ENCODE measurements at regions not wholly inside any gene's neighbourhood (a gene's known extent, or its start where the extent isn't known, plus 50 kb on each side); places are given as distances from the start of the nearest gene placed in this dataset.

DNA sequence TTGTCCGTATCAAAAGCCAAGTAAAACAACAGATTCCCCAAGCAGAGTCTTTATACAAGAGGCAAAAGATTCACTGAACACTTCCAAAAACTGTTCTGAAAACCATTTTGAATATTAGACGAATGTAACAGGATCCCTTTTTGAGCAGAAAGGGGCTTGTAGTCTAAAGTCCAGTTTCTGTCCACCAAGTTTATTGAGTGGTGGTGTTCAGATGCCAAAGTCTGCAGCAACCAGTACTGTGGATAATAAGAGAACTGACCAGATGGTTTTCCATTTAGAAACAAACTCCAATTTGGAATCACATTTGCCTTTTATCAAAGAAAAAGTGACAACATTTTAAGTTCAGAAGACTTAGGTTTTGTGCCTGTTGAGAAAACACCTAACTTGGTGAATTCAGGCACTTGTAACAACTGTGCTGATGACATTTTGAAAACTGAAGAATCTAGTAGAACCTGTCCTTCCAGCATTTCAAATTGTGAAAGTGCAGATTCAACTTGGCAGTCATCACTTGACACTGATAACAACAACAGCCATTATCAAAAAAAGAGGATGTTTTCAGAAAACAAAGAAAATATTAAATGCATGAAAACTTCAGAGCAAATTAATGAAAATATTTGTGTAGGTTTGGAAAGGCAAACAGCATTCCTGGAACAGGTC is 217.1 kb downstream of the CSNK2A3 start:
- no peak for TF ChIP-seq EZH2 (IDR thresholded peaks at IDR 0.05; ENCODE audit: borderline replicate concordance, low read depth, low read length, severe bottlenecking)
- TF ChIP-seq, protein P1, sequence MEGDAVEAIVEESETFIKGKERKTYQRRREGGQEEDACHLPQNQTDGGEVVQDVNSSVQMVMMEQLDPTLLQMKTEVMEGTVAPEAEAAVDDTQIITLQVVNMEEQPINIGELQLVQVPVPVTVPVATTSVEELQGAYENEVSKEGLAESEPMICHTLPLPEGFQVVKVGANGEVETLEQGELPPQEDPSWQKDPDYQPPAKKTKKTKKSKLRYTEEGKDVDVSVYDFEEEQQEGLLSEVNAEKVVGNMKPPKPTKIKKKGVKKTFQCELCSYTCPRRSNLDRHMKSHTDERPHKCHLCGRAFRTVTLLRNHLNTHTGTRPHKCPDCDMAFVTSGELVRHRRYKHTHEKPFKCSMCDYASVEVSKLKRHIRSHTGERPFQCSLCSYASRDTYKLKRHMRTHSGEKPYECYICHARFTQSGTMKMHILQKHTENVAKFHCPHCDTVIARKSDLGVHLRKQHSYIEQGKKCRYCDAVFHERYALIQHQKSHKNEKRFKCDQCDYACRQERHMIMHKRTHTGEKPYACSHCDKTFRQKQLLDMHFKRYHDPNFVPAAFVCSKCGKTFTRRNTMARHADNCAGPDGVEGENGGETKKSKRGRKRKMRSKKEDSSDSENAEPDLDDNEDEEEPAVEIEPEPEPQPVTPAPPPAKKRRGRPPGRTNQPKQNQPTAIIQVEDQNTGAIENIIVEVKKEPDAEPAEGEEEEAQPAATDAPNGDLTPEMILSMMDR (IDR thresholded peaks at IDR 0.05; ENCODE audit: borderline replicate concordance, extremely low read depth, low read length, poor library complexity, severe bottlenecking): no peak

All from DND-41 (cell line).